ENCODE measurements at regions not wholly inside any gene's neighbourhood (a gene's known extent, or its start where the extent isn't known, plus 50 kb on each side); places are given as distances from the start of the nearest gene placed in this dataset.
"Not testable (repeated sequence)": the region's sequence is repeated elsewhere in the genome, so short reads cannot be mapped to it uniquely, and the experiment has no call there.

- DNase-seq (ENCODE audit: low spot score), result not testable (repeated sequence)
Measured at GRCh38 chr14:37785298-37785697, 189.9 kb downstream of the TTC6 start.

GRCh38 chr14:37786114-37786625, 190.7 kb downstream of the TTC6 start:
- DNase-seq (ENCODE audit: low spot score), result not testable (repeated sequence)

- no peak for DNase-seq (ENCODE audit: low spot score)
Measured at GRCh38 chr14:37787879-37788494, 192.6 kb downstream of the TTC6 start.

- DNase-seq (ENCODE audit: low spot score), result no peak
Measured at GRCh38 chr14:37791384-37792036, 196.1 kb downstream of the TTC6 start.

- DNase-seq (ENCODE audit: low spot score), result no peak
Measured at GRCh38 chr14:37792124-37792523, 196.7 kb downstream of the TTC6 start.

GRCh38 chr14:37796703-37797416, 201.4 kb downstream of the TTC6 start:
- DNase-seq (ENCODE audit: low spot score), result no peak

- no peak for DNase-seq (ENCODE audit: low spot score)
Measured at GRCh38 chr14:37797675-37798074, 202.2 kb downstream of the TTC6 start.

GRCh38 chr14:37807722-37808121, 212.3 kb downstream of the TTC6 start:
- DNase-seq (ENCODE audit: low spot score), result no peak

GRCh38 chr14:37810094-37810801, 214.8 kb downstream of the TTC6 start:
- DNase-seq (ENCODE audit: low spot score), result no peak

GRCh38 chr14:37813732-37814131, 218.3 kb downstream of the TTC6 start:
- no peak for DNase-seq (ENCODE audit: low spot score)

GRCh38 chr14:37816135-37816534, 220.7 kb downstream of the TTC6 start:
- DNase-seq (ENCODE audit: low spot score), result no peak

- no peak for DNase-seq (ENCODE audit: low spot score)
Measured at GRCh38 chr14:37816743-37817295, 221.4 kb downstream of the TTC6 start.

- no peak for DNase-seq (ENCODE audit: low spot score)
Measured at GRCh38 chr14:37819155-37820015, 224.0 kb downstream of the TTC6 start.

GRCh38 chr14:37820810-37821209, 225.4 kb downstream of the TTC6 start:
- not testable (repeated sequence) for DNase-seq (ENCODE audit: low spot score)

- no peak for DNase-seq (ENCODE audit: low spot score)
Measured at GRCh38 chr14:37824939-37825712, 229.7 kb downstream of the TTC6 start.

GRCh38 chr14:37826869-37827268, 231.4 kb downstream of the TTC6 start:
- DNase-seq (ENCODE audit: low spot score), result no peak

GRCh38 chr14:37830271-37830670, 234.8 kb downstream of the TTC6 start:
- DNase-seq (ENCODE audit: low spot score), result no peak

GRCh38 chr14:37834275-37834674, 238.8 kb downstream of the TTC6 start:
- no peak for DNase-seq (ENCODE audit: low spot score)

GRCh38 chr14:37838778-37839177, 243.3 kb downstream of the TTC6 start:
- not testable (repeated sequence) for DNase-seq (ENCODE audit: low spot score)

GRCh38 chr14:37841039-37841438, 245.6 kb downstream of the TTC6 start:
- DNase-seq (ENCODE audit: low spot score), result not testable (repeated sequence)
